Endothelial cell of umbilical vein (primary cell): ENCODE measurements at regions not wholly inside any gene's neighbourhood (a gene's known extent, or its start where the extent isn't known, plus 50 kb on each side); places are given as distances from the start of the nearest gene placed in this dataset.

Experiments used
- BruUV-seq: library from RNA; stranded (reverse); fragments of 400-500 nt; replicated peaks from 2 replicates; lab custom pipeline; 2021; lab: Mats Ljungman, UMichigan
- CTCF ChIA-PET: fragments of 300-600, 350-600 bp; sonication (Branson Sonifier 250); formaldehyde crosslinking; loops from one replicate; lab custom pipeline; 2021; ENCODE audit warnings: antibody characterized with exemption, inconsistent platforms; lab: Charles Lee
- POLR2A ChIA-PET: fragments of 300-600, 350-600 bp; sonication (Branson Sonifier 250); formaldehyde crosslinking; loops from one replicate; lab custom pipeline; 2021; ENCODE audit warnings: antibody characterized with exemption, inconsistent platforms; lab: Charles Lee
- DNase-seq: peaks from one replicate; pipeline ENCODE4 v3.0.0-alpha.2; 2011; ENCODE audit warnings: low read depth, low spot score
- FAIRE-seq: peaks from 2 replicates; lab custom pipeline; 2011; peaks lifted over from hg19 to GRCh38; lab: Jason Lieb, UNC
- H2AFZ ChIP-seq: 2 replicates; pipeline ENCODE4 v1.6.0; 2012; ENCODE audit warnings: low read depth, low read length, control low read depth, inconsistent platforms
- H3K27ac ChIP-seq: 2 replicates; pipeline ENCODE4 v1.5.1; 2011; ENCODE audit warnings: low read depth, mild to moderate bottlenecking, control low read depth, low read length, moderate library complexity; ENCODE audit not compliant: insufficient read depth
- H3K27me3 ChIP-seq, 2 experiments: 2 replicates each; pipeline versions ENCODE4 v1.6.0 to v1.6.1; 2011; ENCODE audit warnings: low read length in 2 of 2, mixed read lengths in 1 of 2; ENCODE audit not compliant: control insufficient read depth in 2 of 2, insufficient read depth in 2 of 2
- H3K36me3 ChIP-seq, 2 experiments: 2 replicates in 1 of 2; 3 replicates in 1 of 2; pipeline ENCODE4 v1.5.1; 2011; ENCODE audit warnings: low read length in 2 of 2, mild to moderate bottlenecking in 1 of 2, moderate library complexity in 1 of 2; ENCODE audit not compliant: control insufficient read depth in 2 of 2, insufficient read depth in 2 of 2; ENCODE audit errors: extremely low read depth in 1 of 2
- H3K4me1 ChIP-seq: 3 replicates; pipeline ENCODE4 v1.5.1; 2011; ENCODE audit warnings: mild to moderate bottlenecking, low read length; ENCODE audit not compliant: control insufficient read depth, insufficient read depth; ENCODE audit errors: extremely low read depth
- H3K4me2 ChIP-seq: 2 replicates; pipeline ENCODE4 v1.6.1; 2011; ENCODE audit warnings: low read length, control low read depth, mixed read lengths; ENCODE audit not compliant: insufficient read depth
- H3K4me3 ChIP-seq, 3 experiments: fragments of 200-600 bp in 1 of 3; sonication (generic), shearing (Covaris generic) in 1 of 3; replicated peaks in 1 of 3; 2 replicates each; pipeline ENCODE4 v1.5.1; 2011 to 2016; ENCODE audit warnings: control low read depth in 3 of 3, low read length in 3 of 3, mild to moderate bottlenecking in 2 of 3, inconsistent platforms in 1 of 3, low read depth in 1 of 3, moderate library complexity in 1 of 3; ENCODE audit not compliant: insufficient read depth in 1 of 3
- H3K79me2 ChIP-seq: 2 replicates; pipeline ENCODE4 v1.6.0; 2012; ENCODE audit warnings: low read length, inconsistent platforms; ENCODE audit not compliant: control insufficient read depth, insufficient read depth
- H3K9ac ChIP-seq: replicated peaks from 2 replicates; pipeline ENCODE3; 2011; ENCODE audit warnings: low read length, control low read depth; ENCODE audit not compliant: insufficient read depth; ENCODE audit errors: extremely low read depth
- H3K9me1 ChIP-seq: replicated peaks from 3 replicates; pipeline ENCODE4 v1.6.0; 2011; ENCODE audit warnings: mild to moderate bottlenecking, low read length; ENCODE audit not compliant: control insufficient read depth, insufficient read depth; ENCODE audit errors: extremely low read depth
- H3K9me3 ChIP-seq: replicated peaks from 2 replicates; pipeline ENCODE4 v1.5.1; 2012; ENCODE audit warnings: low read length, inconsistent platforms; ENCODE audit not compliant: control insufficient read depth, insufficient read depth
- H4K20me1 ChIP-seq: replicated peaks from 2 replicates; pipeline ENCODE3; 2011; ENCODE audit warnings: mild to moderate bottlenecking, low read length; ENCODE audit not compliant: control insufficient read depth, insufficient read depth; ENCODE audit errors: extremely low read depth
- EZH2 ChIP-seq: IDR thresholded peaks from 2 replicates; pipeline ENCODE4 v1.6.1; 2012; ENCODE audit warnings: borderline replicate concordance, low read depth, mild to moderate bottlenecking, moderate library complexity, low read length, inconsistent platforms; ENCODE audit not compliant: severe bottlenecking
- FOS ChIP-seq: IDR thresholded peaks from 2 replicates; pipeline ENCODE4 v1.6.1; 2011; ENCODE audit warnings: mild to moderate bottlenecking, low read length, moderate library complexity, borderline replicate concordance; ENCODE audit not compliant: insufficient read depth
- GATA2 ChIP-seq: IDR thresholded peaks from 2 replicates; pipeline ENCODE4 v1.7.0; 2011; ENCODE audit warnings: low read depth, mild to moderate bottlenecking, moderate library complexity, mixed read lengths, low read length; ENCODE audit not compliant: insufficient read length, insufficient read depth
- JUN ChIP-seq: IDR thresholded peaks from 2 replicates; pipeline ENCODE4 v1.6.1; 2011; ENCODE audit warnings: borderline replicate concordance, low read depth; ENCODE audit not compliant: insufficient read length, insufficient read depth
- MYC ChIP-seq: IDR thresholded peaks from one replicate; pipeline ENCODE4 v1.6.1; 2011; ENCODE audit warnings: mild to moderate bottlenecking, low read depth, low read length
- POLR2A ChIP-seq: IDR thresholded peaks from 2 replicates; pipeline ENCODE4 v1.6.1; 2012; ENCODE audit warnings: low read depth, mild to moderate bottlenecking, control low read depth, low read length
- POLR2AphosphoS5 ChIP-seq: IDR thresholded peaks from 2 replicates; pipeline ENCODE4 v1.6.1; 2012; ENCODE audit warnings: low read depth, mild to moderate bottlenecking, control low read depth, low read length, moderate library complexity; ENCODE audit not compliant: insufficient read depth
- dilution Hi-C: fragments of 300-500 bp; cut with MboI; formaldehyde crosslinking; loops from one replicate; pipeline ENCODE4 v1.15.0; 2019; ENCODE audit warnings: low sequenced_read_pairs; ENCODE audit not compliant: extremely low pct_ligation_motif_present
- intact Hi-C: fragments of 100-400 bp; cut with micrococcal nuclease; formaldehyde crosslinking; loops from one replicate; pipeline ENCODE4 v1.10.0; 2022
- TF ChIP-seq, protein P1 (sequence below): IDR thresholded peaks from 2 replicates; pipeline ENCODE4 v1.6.1; 2011; ENCODE audit not compliant: insufficient read depth, insufficient read length
- TF ChIP-seq, protein P2 (sequence below), 2 donors: IDR thresholded peaks; 1 replicate in 1 of 2; 2 replicates in 1 of 2; pipeline ENCODE4 v1.5.1; 2011; ENCODE audit warnings: low read length in 2 of 2, mild to moderate bottlenecking in 2 of 2, moderate library complexity in 2 of 2, control low read depth in 1 of 2, inconsistent platforms in 1 of 2, low read depth in 1 of 2; ENCODE audit not compliant: insufficient read depth in 1 of 2; ENCODE audit errors: extremely low read depth in 1 of 2

DNA sequence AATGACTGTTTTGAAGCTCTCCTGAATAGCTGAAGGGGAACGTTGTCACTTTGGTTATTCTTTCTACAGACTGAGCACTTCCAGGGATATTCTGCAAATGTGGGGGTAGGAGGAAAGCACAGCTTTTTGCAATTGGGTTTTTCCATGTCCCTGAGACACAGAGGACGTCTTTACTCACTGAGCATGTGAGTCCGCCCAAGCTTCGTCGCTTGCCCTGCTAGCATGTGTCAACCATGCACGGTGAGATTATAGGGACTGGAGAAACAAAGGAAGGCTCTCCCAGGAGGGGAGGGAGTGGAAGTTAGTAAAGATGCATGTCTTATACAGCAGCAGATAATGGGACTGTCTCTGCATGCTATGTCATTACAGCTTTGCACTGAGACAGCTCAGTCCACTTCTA, 111.5 kb upstream of the SFRP2 start:
- FAIRE-seq, result no peak
- CTCF ChIA-PET, result no interaction called here
- no peaks in the 10 kb centered on the region for H3K27me3 ChIP-seq
- POLR2A ChIA-PET, result no interaction called here
- no peak overlapping the region for H3K4me3 ChIP-seq
- TF ChIP-seq EZH2 (no peak), GATA2 (no peak), POLR2A (no peak), POLR2AphosphoS5 (no peak), MYC (no peak), FOS (no peak), JUN (no peak)
- TF ChIP-seq, protein P1, sequence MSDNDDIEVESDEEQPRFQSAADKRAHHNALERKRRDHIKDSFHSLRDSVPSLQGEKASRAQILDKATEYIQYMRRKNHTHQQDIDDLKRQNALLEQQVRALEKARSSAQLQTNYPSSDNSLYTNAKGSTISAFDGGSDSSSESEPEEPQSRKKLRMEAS, result no peak
- TF ChIP-seq, protein P2, sequence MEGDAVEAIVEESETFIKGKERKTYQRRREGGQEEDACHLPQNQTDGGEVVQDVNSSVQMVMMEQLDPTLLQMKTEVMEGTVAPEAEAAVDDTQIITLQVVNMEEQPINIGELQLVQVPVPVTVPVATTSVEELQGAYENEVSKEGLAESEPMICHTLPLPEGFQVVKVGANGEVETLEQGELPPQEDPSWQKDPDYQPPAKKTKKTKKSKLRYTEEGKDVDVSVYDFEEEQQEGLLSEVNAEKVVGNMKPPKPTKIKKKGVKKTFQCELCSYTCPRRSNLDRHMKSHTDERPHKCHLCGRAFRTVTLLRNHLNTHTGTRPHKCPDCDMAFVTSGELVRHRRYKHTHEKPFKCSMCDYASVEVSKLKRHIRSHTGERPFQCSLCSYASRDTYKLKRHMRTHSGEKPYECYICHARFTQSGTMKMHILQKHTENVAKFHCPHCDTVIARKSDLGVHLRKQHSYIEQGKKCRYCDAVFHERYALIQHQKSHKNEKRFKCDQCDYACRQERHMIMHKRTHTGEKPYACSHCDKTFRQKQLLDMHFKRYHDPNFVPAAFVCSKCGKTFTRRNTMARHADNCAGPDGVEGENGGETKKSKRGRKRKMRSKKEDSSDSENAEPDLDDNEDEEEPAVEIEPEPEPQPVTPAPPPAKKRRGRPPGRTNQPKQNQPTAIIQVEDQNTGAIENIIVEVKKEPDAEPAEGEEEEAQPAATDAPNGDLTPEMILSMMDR (IDR thresholded peaks at IDR 0.05; ENCODE audit: extremely low read depth in 1 of 2, insufficient read depth in 1 of 2, low read depth in 1 of 2, low read length in 2 of 2), result no peak
- no peak overlapping the region for H2AFZ ChIP-seq
- BruUV-seq, result no TSS peak
- H3K4me1 ChIP-seq, result no peaks in the 10 kb centered on the region
- no peak overlapping the region for H3K9ac ChIP-seq
- dilution Hi-C loops, result no loop called here
- peaks cover 4% of the 10 kb centered on the region for H3K9me3 ChIP-seq
- no peaks in the 10 kb centered on the region for H3K36me3 ChIP-seq
- intact Hi-C loops, result no loop called here
- no peaks in the 10 kb centered on the region for H3K9me1 ChIP-seq
- H3K27ac ChIP-seq, result no peak overlapping the region
- no peaks in the 10 kb centered on the region for H4K20me1 ChIP-seq
- DNase-seq, result no peak
- H3K4me2 ChIP-seq, result no peak overlapping the region
- no peaks in the 10 kb centered on the region for H3K79me2 ChIP-seq
